B cell (primary cell): ENCODE measurements at regions not wholly inside any gene's neighbourhood (a gene's known extent, or its start where the extent isn't known, plus 50 kb on each side); places are given as distances from the start of the nearest gene placed in this dataset.

Experiments
- ATAC-seq: fragments of 200-7000 bp; cut with Tn5 transposase; one replicate; pipeline ENCODE4 v1.10.0; 2021; ENCODE audit warnings: low read depth, mild to moderate bottlenecking, moderate number of reproducible peaks, moderate library complexity
- CTCF ChIA-PET: fragments of 350-600 bp; sonication (Branson Sonifier 250); formaldehyde crosslinking; loops from one replicate; lab custom pipeline; 2021; ENCODE audit warnings: antibody characterized with exemption, inconsistent platforms; lab: Charles Lee
- POLR2A ChIA-PET: fragments of 350-600 bp; sonication (Branson Sonifier 250); formaldehyde crosslinking; loops from one replicate; lab custom pipeline; 2021; ENCODE audit warnings: antibody characterized with exemption; lab: Charles Lee
- DNase-seq: peaks from one replicate; pipeline ENCODE4 v3.0.0; 2013
- H2AFZ ChIP-seq: 2 replicates; pipeline ENCODE4 v1.6.1; 2012; ENCODE audit warnings: mild to moderate bottlenecking, low read depth, low read length; ENCODE audit not compliant: insufficient read depth, poor library complexity, severe bottlenecking
- H3K27ac ChIP-seq, 2 donors: 1 replicate in 1 of 2; 2 replicates in 1 of 2; pipeline ENCODE4 v1.5.1; 2012 to 2013; ENCODE audit warnings: low read length in 2 of 2, mild to moderate bottlenecking in 2 of 2, moderate library complexity in 1 of 2
- H3K27me3 ChIP-seq, 4 experiments: fragments of 200-600 bp in 1 of 4; sonication (generic) in 1 of 4; replicated peaks in 1 of 4; 1 replicate in 2 of 4; 2 replicates in 2 of 4; pipeline versions ENCODE4 v1.6.1 to v1.7.0; 2013 to 2016; ENCODE audit warnings: low read length in 3 of 4, mild to moderate bottlenecking in 2 of 4, mixed read lengths in 1 of 4, moderate library complexity in 1 of 4; ENCODE audit not compliant: insufficient read depth in 4 of 4, control insufficient read depth in 3 of 4; ENCODE audit errors: control extremely low read depth in 1 of 4
- H3K36me3 ChIP-seq, 2 experiments: replicated peaks in 1 of 2; 1 replicate in 1 of 2; 2 replicates in 1 of 2; pipeline versions ENCODE4 v1.6.1 to v1.7.1; 2013; ENCODE audit warnings: low read length in 1 of 2; ENCODE audit not compliant: insufficient read depth in 2 of 2, control insufficient read depth in 1 of 2; ENCODE audit errors: control extremely low read depth in 1 of 2, extremely low read depth in 1 of 2
- H3K4me1 ChIP-seq, 2 donors: fragments of 200-600 bp in 1 of 2; sonication (generic) in 1 of 2; 1 replicate in 1 of 2; 2 replicates in 1 of 2; pipeline versions ENCODE4 v1.5.1 to v1.6.1; 2013 to 2017; ENCODE audit warnings: low read length in 2 of 2; ENCODE audit not compliant: control insufficient read depth in 2 of 2, insufficient read depth in 2 of 2
- H3K4me2 ChIP-seq: replicated peaks from 2 replicates; pipeline ENCODE3; 2012; ENCODE audit warnings: mild to moderate bottlenecking, low read depth, low read length; ENCODE audit not compliant: poor library complexity, severe bottlenecking
- H3K4me3 ChIP-seq, 5 experiments: fragments of 200-600 bp in 1 of 5; sonication (generic) in 1 of 5; 1 replicate in 3 of 5; 2 replicates in 2 of 5; pipeline versions ENCODE4 v1.5.1 to v1.7.0; 2011 to 2016; ENCODE audit warnings: low read length in 4 of 5, mild to moderate bottlenecking in 4 of 5, low read depth in 2 of 5, control low read depth in 1 of 5, moderate library complexity in 1 of 5; ENCODE audit not compliant: insufficient read depth in 1 of 5; ENCODE audit errors: control extremely low read depth in 1 of 5, extremely low read depth in 1 of 5
- H3K79me2 ChIP-seq: fragments of 200-600 bp; sonication (generic); one replicate; pipeline ENCODE4 v1.6.0; 2016; ENCODE audit warnings: low read length; ENCODE audit not compliant: control insufficient read depth, insufficient read depth
- H3K9ac ChIP-seq: fragments of 200-600 bp; sonication (generic); 2 replicates; pipeline ENCODE4 v1.6.1; 2017; ENCODE audit warnings: mild to moderate bottlenecking, low read length, moderate library complexity
- H3K9me3 ChIP-seq, 3 donors: one replicate each; pipeline versions ENCODE4 v1.6.1 to v1.7.1; 2013; ENCODE audit warnings: low read length in 2 of 3; ENCODE audit not compliant: control insufficient read depth in 2 of 3, insufficient read depth in 1 of 3; ENCODE audit errors: control extremely low read depth in 1 of 3
- H4K20me1 ChIP-seq: 2 replicates; pipeline ENCODE4 v1.6.0; 2012; ENCODE audit warnings: mild to moderate bottlenecking, low read length; ENCODE audit not compliant: insufficient read depth, control insufficient read depth, poor library complexity, severe bottlenecking
- H3K27ac Mint-ChIP-seq: one replicate; pipeline ENCODE4 v1.8.0; 2021; ENCODE audit warnings: mixed read lengths
- H3K27me3 Mint-ChIP-seq: one replicate; pipeline ENCODE4 v1.8.0; 2021; ENCODE audit warnings: mixed read lengths
- H3K4me1 Mint-ChIP-seq: one replicate; pipeline ENCODE4 v1.8.0; 2021; ENCODE audit warnings: mixed read lengths
- H3K4me3 Mint-ChIP-seq: one replicate; pipeline ENCODE4 v1.8.0; 2021; ENCODE audit warnings: mixed read lengths
- H3K9me3 Mint-ChIP-seq: one replicate; pipeline ENCODE4 v1.8.0; 2022; ENCODE audit warnings: mixed read lengths; ENCODE audit not compliant: insufficient read depth
- CTCF ChIP-seq: fragments of 200-600 bp; IDR thresholded peaks from one replicate; pipeline ENCODE4 v1.8.0; 2022; ENCODE audit warnings: antibody characterized with exemption, mild to moderate bottlenecking
- EZH2 ChIP-seq: IDR thresholded peaks from 2 replicates; pipeline ENCODE4 v1.6.1; 2012; ENCODE audit warnings: borderline replicate concordance, low read depth, mild to moderate bottlenecking, moderate library complexity, low read length; ENCODE audit not compliant: insufficient read depth, poor library complexity, severe bottlenecking
- whole genome bisulfite sequencing: methylation state at CpG from one replicate; pipeline ENCODE4 v1.1.5; 2013; ENCODE audit warnings: missing lambda C conversion rate; ENCODE audit not compliant: insufficient coverage; 5-methylcytosine and 5-hydroxymethylcytosine counted together
- intact Hi-C: fragments of 100-400 bp; cut with micrococcal nuclease; formaldehyde crosslinking; loops from one replicate; pipeline ENCODE4 v1.10.0; 2022

- CTCF ChIA-PET = no interaction called here
- intact Hi-C loops = no loop called here
- no peak for ATAC-seq
Observed at GRCh38 chr12:100738086-100738485, 56.5 kb upstream of the ANO4 start.

DNA sequence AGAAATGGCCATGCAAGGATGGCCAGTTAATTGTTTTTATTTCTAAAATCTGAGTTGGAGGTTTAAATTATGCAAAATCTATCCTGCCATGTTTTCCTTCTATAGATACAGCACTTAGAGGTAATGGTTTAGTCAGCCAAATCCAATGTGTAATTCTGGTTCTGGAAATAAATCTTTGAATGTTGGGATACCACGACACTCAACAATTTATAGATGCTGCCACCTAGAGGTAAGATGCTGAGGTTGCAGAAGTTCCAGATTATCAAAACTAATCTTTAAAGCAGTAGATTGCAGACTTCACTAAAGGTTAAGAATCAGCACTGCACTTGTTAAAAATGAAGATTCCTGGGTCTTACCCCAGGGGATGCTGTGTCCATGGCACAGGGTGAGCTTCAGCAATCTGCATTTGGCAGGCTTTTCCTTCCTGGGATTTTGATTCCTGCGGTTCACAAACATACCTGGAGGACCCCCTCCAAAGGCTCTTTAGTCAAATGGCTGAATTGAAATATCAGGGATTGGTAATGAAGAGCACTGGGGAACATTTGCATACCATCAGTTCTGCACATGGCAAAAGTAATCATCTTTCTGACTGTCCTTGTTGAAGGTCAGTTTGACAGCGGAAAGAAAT is 53.4 kb upstream of the ANO4 start:
- H4K20me1 ChIP-seq = no peaks in the 10 kb centered on the region
- no peak overlapping the region for H3K4me3 Mint-ChIP-seq
- no peak overlapping the region for H3K4me2 ChIP-seq
- H2AFZ ChIP-seq = no peak overlapping the region
- no peaks in the 10 kb centered on the region for H3K36me3 ChIP-seq
- no CpG with 5 or more reads among the region's 3 CpGs for WGBS
- no peak overlapping the region for H3K9ac ChIP-seq
- no peak overlapping the region for H3K27ac Mint-ChIP-seq
- no peaks in the 10 kb centered on the region for H3K27me3 ChIP-seq
- H3K27me3 Mint-ChIP-seq = peaks cover 9% of the 10 kb centered on the region
- no peaks in the 10 kb centered on the region for H3K79me2 ChIP-seq
- TF ChIP-seq EZH2 = no peak
- peak; percentile 72 for TF ChIP-seq CTCF
- H3K4me1 Mint-ChIP-seq = no peaks in the 10 kb centered on the region
- peaks cover 0 to 5% (median 0%) of the 10 kb centered on the region in 3 donors for H3K9me3 ChIP-seq
- ATAC-seq (no peak), DNase-seq (no peak)
- ChIA-PET CTCF (interaction anchor here (0.7 to 1.3 kb wide), 2 partner anchors 506 to 1104 kb away, joined by 3 to 9 read pairs; no protein-coding TSS in a partner anchor), POLR2A (no interaction called here)
- intact Hi-C loops = no loop called here
- no peak overlapping the region for H3K27ac ChIP-seq
- no peaks in the 10 kb centered on the region for H3K4me1 ChIP-seq
- H3K9me3 Mint-ChIP-seq = peaks cover 4% of the 10 kb centered on the region
- no peak overlapping the region for H3K4me3 ChIP-seq

More at GRCh38 chr12:100738086-100738485, 56.5 kb upstream of the ANO4 start:
- Mint-ChIP-seq H3K27me3 (peaks cover 24% of the 10 kb centered on the region), H3K4me3 (no peak overlapping the region), H3K27ac (no peak overlapping the region), H3K9me3 (no peaks in the 10 kb centered on the region), H3K4me1 (no peaks in the 10 kb centered on the region)
- no peak overlapping the region for H3K27ac ChIP-seq
- H3K79me2 ChIP-seq = no peaks in the 10 kb centered on the region
- no peaks in the 10 kb centered on the region for H3K36me3 ChIP-seq
- no CpG with 5 or more reads among the region's 2 CpGs for WGBS
- no peak overlapping the region for H3K4me2 ChIP-seq
- TF ChIP-seq EZH2 = no peak
- TF ChIP-seq CTCF = no peak
- H3K4me3 ChIP-seq = no peak overlapping the region
- POLR2A ChIA-PET = no interaction called here
- no peaks in the 10 kb centered on the region for H3K27me3 ChIP-seq
- DNase-seq = no peak
- no peaks in the 10 kb centered on the region for H3K9me3 ChIP-seq
- H2AFZ ChIP-seq = no peak overlapping the region
- no peak overlapping the region for H3K9ac ChIP-seq
- H4K20me1 ChIP-seq = no peaks in the 10 kb centered on the region
- no peaks in the 10 kb centered on the region for H3K4me1 ChIP-seq
